GM21825 (cell line): ENCODE measurements at regions not wholly inside any gene's neighbourhood (a gene's known extent, or its start where the extent isn't known, plus 50 kb on each side); places are given as distances from the start of the nearest gene placed in this dataset.
A peak's percentile ranks its signal among the peaks of the same experiment; 100 is the strongest.

Experiments used
- ATAC-seq: cut with Tn5 transposase; IDR thresholded peaks from one replicate; pipeline ENCODE4 v1.9.1; 2021; ENCODE audit warnings: mild to moderate bottlenecking, moderate library complexity; ENCODE audit not compliant: unreplicated experiment

DNA sequence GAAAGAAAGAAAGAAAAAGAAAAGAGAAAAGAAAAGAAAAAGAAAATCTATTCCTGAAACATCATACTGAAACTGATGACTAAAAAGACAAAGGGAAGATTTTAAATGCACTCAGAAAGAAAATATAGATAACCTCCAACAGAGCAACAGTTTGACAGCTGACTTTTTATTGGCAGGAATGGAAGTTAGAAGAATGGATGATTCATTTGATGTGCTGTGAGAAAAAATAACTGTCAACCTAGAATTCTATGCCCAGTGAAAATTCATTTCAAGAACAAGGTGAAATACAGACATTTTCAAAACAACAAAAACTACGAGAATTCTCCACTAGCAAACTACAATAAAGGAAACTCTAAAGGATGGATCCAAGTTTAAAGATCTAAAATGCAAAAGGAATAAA lies 50.5 kb upstream of the HSPA12A start:
- ATAC-seq: no peak

DNA sequence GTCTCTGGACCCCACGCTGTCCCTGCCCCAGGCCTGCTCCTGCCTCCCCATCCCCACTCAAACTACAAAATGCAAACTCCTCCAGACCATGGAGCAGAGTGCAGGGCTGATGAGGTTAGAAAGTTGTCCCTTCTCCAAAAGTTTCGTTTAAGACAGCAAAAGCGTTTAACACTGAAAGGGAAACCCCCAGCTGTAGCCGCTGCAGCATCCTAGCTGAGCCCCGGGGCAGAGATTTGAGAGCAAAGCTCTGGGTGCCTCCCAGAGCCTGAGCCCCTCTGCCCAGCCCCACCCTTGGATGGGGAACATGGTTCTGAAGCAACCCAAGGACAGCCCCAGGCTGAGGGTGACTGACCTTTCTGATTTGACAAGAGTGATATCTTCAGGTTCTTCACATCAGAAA lies 52.8 kb upstream of the ENO4 start:
- no peak for ATAC-seq

DNA sequence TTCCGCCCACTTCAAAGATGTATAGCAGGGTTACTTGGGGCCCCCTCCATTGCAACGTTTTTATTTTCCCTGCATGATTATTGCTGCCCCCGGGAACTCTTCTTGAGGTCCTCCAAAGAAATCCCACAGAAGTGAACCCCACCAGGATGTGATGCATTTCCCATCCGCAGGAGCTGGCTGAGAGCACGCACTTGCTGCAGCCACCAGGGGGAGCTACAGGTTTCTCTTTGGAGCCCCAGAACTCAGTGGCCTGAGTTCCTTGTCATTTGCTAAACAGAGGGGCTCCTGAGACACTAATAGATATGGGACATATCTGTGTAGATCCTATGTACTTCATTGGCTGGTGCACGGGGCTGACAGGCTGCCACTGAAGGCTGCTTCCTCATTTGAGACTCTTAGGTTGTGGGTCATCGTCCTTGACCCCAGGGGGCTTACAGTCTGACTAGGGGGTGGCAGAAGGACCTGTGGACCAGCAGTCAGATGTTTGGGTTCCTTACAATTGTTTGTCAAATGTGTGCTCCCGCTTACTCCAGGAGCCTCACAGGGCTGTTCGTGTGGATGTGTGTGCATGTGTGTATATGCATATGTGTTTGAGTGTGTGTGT lies 52.3 kb upstream of the ENO4 start:
- ATAC-seq: peak; percentile 85

DNA sequence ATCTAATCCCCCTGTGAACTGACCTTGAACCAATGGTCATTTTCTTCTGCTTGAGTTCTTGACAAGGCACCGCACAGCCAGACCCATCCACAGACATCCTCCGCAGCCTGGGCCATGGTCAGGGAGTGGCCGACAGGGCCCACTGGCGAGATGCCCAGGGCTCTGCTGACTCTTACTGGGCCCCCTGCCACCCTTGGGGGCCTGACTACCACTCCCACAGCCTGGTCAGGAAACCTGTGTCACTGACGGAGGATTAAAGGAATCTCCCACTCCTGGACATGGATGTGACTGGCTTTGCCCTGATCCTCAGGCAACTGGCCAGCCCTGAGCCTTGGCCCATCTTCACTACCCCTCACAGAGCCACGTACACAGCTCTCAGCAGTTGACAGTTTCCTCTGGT lies 50.4 kb upstream of the ENO4 start:
- no peak for ATAC-seq
